Type B pancreatic cell (in vitro differentiated cells): ENCODE measurements at regions not wholly inside any gene's neighbourhood (a gene's known extent, or its start where the extent isn't known, plus 50 kb on each side); places are given as distances from the start of the nearest gene placed in this dataset.

ENCODE experiments used
- DNase-seq: peaks from one replicate; pipeline ENCODE4 v3.0.0; 2021; ENCODE audit warnings: mixed read lengths; ENCODE audit not compliant: unreplicated experiment; ENCODE audit errors: extremely low spot score
- H3K27ac Mint-ChIP-seq: 2 replicates; pipeline ENCODE4 v1.8.0; 2021; ENCODE audit warnings: mild to moderate bottlenecking, mixed read lengths
- H3K27me3 Mint-ChIP-seq: 2 replicates; pipeline ENCODE4 v1.8.0; 2021; ENCODE audit warnings: mixed read lengths
- H3K36me3 Mint-ChIP-seq: 2 replicates; pipeline ENCODE4 v1.8.0; 2021; ENCODE audit warnings: mixed read lengths
- H3K4me1 Mint-ChIP-seq: one replicate; pipeline ENCODE4 v1.8.0; 2021; ENCODE audit warnings: mixed read lengths; ENCODE audit not compliant: unreplicated experiment
- H3K4me3 Mint-ChIP-seq: 2 replicates; pipeline ENCODE4 v1.8.0; 2021; ENCODE audit warnings: mild to moderate bottlenecking, mixed read lengths
- H3K9me3 Mint-ChIP-seq: 2 replicates; pipeline ENCODE4 v1.8.0; 2021; ENCODE audit warnings: mixed read lengths
- TF ChIP-seq, protein P1 (sequence below): fragments of 200-600 bp; sonication (generic); conservative IDR thresholded peaks from 2 replicates; pipeline ENCODE4 v1.5.0; 2021; ENCODE audit warnings: antibody characterized with exemption, mild to moderate bottlenecking

DNA sequence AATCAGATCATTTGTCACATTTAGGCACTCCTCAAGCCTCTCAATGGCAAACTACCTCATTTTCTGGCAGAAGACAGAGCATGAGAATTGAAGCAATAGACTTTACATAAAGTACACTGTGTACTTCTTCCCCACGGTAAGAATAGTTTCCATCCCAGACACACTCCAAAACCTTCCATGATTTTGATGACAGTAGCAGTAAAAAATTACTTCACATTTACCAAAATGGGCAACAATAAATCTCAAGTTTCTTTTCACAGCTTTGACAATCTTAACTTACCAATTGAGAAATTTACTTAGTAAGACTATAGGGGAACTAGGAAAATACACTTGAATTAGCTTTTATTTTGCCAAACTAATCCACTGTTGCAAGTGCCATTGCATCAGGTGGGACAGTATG is 353.8 kb downstream of the HAO1 start:
- H3K4me3 Mint-ChIP-seq, result no peak overlapping the region
- TF ChIP-seq, protein P1, sequence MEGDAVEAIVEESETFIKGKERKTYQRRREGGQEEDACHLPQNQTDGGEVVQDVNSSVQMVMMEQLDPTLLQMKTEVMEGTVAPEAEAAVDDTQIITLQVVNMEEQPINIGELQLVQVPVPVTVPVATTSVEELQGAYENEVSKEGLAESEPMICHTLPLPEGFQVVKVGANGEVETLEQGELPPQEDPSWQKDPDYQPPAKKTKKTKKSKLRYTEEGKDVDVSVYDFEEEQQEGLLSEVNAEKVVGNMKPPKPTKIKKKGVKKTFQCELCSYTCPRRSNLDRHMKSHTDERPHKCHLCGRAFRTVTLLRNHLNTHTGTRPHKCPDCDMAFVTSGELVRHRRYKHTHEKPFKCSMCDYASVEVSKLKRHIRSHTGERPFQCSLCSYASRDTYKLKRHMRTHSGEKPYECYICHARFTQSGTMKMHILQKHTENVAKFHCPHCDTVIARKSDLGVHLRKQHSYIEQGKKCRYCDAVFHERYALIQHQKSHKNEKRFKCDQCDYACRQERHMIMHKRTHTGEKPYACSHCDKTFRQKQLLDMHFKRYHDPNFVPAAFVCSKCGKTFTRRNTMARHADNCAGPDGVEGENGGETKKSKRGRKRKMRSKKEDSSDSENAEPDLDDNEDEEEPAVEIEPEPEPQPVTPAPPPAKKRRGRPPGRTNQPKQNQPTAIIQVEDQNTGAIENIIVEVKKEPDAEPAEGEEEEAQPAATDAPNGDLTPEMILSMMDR, result no peak
- H3K9me3 Mint-ChIP-seq, result peaks cover 1% of the 10 kb centered on the region
- DNase-seq, result no peak
- H3K36me3 Mint-ChIP-seq, result no peaks in the 10 kb centered on the region
- H3K27me3 Mint-ChIP-seq, result no peaks in the 10 kb centered on the region
- H3K27ac Mint-ChIP-seq, result no peak overlapping the region
- no peaks in the 10 kb centered on the region for H3K4me1 Mint-ChIP-seq

DNA sequence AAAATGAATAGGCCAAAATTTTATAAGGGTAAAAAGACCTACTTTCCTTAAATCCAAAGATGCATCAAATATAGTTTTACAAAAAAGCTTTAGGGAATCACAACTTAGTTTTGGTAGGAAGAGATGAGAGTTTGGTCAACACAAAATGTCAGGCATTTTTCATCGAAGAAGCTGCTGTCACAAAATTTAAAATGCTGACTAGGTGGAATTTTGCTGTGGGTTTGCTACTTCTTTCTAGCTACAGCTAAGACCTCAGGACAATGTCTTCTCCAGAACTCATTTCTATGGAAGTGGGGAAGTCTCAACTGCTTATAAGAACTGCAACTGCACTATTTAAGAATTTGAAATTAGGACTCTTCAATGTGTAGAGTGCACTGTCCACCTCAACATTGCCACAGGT is 351.1 kb downstream of the HAO1 start:
- H3K4me3 Mint-ChIP-seq, result no peak overlapping the region
- H3K9me3 Mint-ChIP-seq, result peaks cover 4% of the 10 kb centered on the region
- no peaks in the 10 kb centered on the region for H3K4me1 Mint-ChIP-seq
- no peak for DNase-seq
- TF ChIP-seq, protein P1, result no peak
- H3K27me3 Mint-ChIP-seq, result no peaks in the 10 kb centered on the region
- H3K36me3 Mint-ChIP-seq, result no peaks in the 10 kb centered on the region
- H3K27ac Mint-ChIP-seq, result no peak overlapping the region

DNA sequence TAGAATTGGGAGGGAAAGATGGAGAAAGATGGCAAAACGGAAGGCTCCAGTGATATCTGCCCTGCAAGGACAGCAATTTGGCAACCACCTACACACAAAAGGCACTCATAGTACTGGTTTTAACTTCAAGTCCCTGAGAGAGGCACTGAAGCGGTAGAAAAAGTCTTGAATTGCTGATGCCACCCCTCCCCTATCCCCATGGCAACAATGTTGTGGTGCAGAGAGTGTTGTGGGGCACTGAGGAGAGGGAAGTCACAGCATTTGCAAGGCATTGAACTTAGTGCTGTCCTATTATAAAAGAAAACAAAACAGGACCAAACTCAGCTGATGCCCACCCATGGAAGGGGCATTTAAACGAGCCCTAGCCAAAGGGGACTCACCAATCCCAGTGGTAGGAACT is 343.7 kb downstream of the HAO1 start:
- DNase-seq, result no peak
- Mint-ChIP-seq H3K36me3 (no peaks in the 10 kb centered on the region), H3K4me3 (no peak overlapping the region), H3K9me3 (peaks cover 3% of the 10 kb centered on the region), H3K27me3 (no peaks in the 10 kb centered on the region), H3K4me1 (no peaks in the 10 kb centered on the region), H3K27ac (no peak overlapping the region)
- TF ChIP-seq, protein P1, result no peak

DNA sequence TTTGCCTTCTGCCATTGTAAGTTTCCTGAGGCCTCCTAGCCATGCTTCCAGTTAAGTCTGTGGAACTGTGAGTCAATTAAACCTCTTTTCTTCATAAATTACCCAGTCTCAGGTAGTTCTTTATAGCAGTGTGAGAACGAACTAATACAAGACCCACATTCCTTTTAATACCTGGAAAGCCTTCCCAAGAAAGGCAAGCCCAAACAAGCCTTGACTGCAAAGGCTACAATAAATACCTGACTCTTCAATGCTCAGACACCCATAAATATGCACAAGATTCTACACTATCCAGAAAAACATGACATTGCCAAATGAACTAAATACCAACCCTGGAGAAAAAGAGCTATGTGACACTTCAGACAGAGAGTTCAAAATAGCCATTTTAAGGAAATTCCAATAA is 338.8 kb downstream of the HAO1 start:
- Mint-ChIP-seq H3K27me3 (no peaks in the 10 kb centered on the region), H3K27ac (no peak overlapping the region), H3K4me1 (no peaks in the 10 kb centered on the region), H3K9me3 (no peaks in the 10 kb centered on the region), H3K4me3 (no peak overlapping the region), H3K36me3 (no peaks in the 10 kb centered on the region)
- TF ChIP-seq, protein P1, result no peak
- no peak for DNase-seq

DNA sequence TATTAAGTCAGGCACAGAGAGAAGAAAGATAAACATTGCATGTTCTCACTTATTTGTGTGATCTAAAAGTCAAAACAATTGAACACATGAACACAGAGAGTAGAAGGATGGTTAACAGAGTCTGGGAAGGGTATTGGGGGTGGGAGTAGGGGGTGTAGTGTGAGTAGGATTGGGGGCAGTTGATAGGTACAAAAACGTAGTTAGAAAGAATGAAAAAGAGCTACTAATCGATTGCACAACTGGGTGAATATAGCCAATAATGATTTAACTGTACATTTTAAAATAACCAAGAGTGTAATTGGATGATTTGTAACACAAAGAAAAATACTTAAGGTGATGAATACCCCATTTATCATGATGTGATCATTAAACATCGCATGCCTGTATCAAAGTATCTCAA is 333.3 kb downstream of the HAO1 start:
- no peaks in the 10 kb centered on the region for H3K4me1 Mint-ChIP-seq
- no peak overlapping the region for H3K27ac Mint-ChIP-seq
- TF ChIP-seq, protein P1, result no peak
- no peaks in the 10 kb centered on the region for H3K27me3 Mint-ChIP-seq
- no peaks in the 10 kb centered on the region for H3K9me3 Mint-ChIP-seq
- H3K36me3 Mint-ChIP-seq, result no peaks in the 10 kb centered on the region
- no peak overlapping the region for H3K4me3 Mint-ChIP-seq
- DNase-seq, result no peak

DNA sequence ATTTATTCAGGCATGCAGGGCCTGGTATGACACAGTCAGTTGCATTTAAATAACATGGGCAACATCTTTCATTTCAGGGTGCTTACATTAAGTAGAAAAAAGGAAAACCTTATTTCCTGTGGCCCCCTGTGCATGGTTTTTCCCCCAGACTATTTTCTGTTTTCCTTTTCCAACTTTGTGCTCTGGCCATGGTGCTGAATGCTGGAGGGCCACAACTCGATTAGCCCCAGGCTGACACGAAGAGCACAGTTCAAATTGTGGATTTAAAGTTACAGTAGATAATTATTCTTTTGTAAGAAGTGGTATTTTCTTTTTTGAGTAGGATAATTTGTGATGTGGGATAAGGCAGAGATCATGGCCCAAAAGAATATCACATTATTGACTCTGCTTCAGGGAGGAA is 332.0 kb downstream of the HAO1 start:
- no peaks in the 10 kb centered on the region for H3K36me3 Mint-ChIP-seq
- H3K27ac Mint-ChIP-seq, result no peak overlapping the region
- H3K27me3 Mint-ChIP-seq, result no peaks in the 10 kb centered on the region
- TF ChIP-seq, protein P1, result no peak
- H3K9me3 Mint-ChIP-seq, result no peaks in the 10 kb centered on the region
- no peak for DNase-seq
- no peak overlapping the region for H3K4me3 Mint-ChIP-seq
- no peaks in the 10 kb centered on the region for H3K4me1 Mint-ChIP-seq
